SK-MEL-5 (cell line): ENCODE measurements at regions not wholly inside any gene's neighbourhood (a gene's known extent, or its start where the extent isn't known, plus 50 kb on each side); places are given as distances from the start of the nearest gene placed in this dataset.

Experiments
- DNase-seq: peaks from one replicate; pipeline ENCODE4 v3.0.0-alpha.2; 2016; ENCODE audit warnings: low read depth, low spot score
- in situ Hi-C: cut with HindIII; loops from 2 replicates; pipeline ENCODE4 v1.10.0; 2016; ENCODE audit warnings: low sequenced_read_pairs, high pct_unique_total_duplicates, low pct_unique_long_range_greater_than_20kb

DNA sequence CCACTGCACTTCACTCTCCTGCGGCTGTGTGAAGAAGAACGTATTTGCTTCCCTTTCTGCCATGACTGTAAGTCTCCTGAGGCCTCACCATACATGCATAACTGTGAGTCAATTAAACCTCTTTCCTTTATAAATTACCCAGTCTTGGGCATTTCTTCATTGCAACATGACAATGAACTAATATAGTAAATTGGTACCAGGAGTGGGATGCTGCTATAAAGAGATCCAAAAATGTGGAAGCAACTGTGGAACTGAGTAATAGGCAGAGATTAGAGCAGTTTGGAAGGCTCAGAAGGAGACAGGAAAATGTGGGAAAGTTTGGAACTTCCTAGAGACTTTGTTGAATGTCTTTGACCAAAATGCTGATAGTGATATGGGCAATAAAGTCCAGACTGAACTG is 1907.9 kb downstream of the MRPL39 start:
- DNase-seq, result no peak
- in situ Hi-C loops, result no loop called here

GRCh38 chr21:23698619-23699018 is 1908.7 kb downstream of the MRPL39 start:
- no peak for DNase-seq
- in situ Hi-C loops, result no loop called here

GRCh38 chr21:23695443-23695842 is 1911.8 kb downstream of the MRPL39 start:
- in situ Hi-C loops, result no loop called here

GRCh38 chr21:23694390-23694789 is 1912.9 kb downstream of the MRPL39 start:
- no peak for DNase-seq
- in situ Hi-C loops, result no loop called here

More at GRCh38 chr21:23695443-23695842, 1911.8 kb downstream of the MRPL39 start:
- no peak for DNase-seq

- in situ Hi-C loops, result no loop called here
- no peak for DNase-seq
Measured at GRCh38 chr21:23690316-23690715, 1917.0 kb downstream of the MRPL39 start.

- DNase-seq, result no peak
- in situ Hi-C loops, result no loop called here
Measured at GRCh38 chr21:23686737-23687523, 1920.4 kb downstream of the MRPL39 start.

GRCh38 chr21:23684431-23684830 is 1922.8 kb downstream of the MRPL39 start:
- in situ Hi-C loops, result no loop called here
- DNase-seq, result no peak

- DNase-seq, result no peak
- in situ Hi-C loops, result no loop called here
Measured at GRCh38 chr21:23664193-23664694, 1943.0 kb downstream of the MRPL39 start.

- in situ Hi-C loops, result no loop called here
- DNase-seq, result no peak
Measured at GRCh38 chr21:23660560-23660959, 1946.7 kb downstream of the MRPL39 start.

GRCh38 chr21:23644768-23645167 is 1962.5 kb downstream of the MRPL39 start:
- DNase-seq, result no peak
- in situ Hi-C loops, result no loop called here

GRCh38 chr21:23639721-23640120 is 1967.6 kb downstream of the MRPL39 start:
- in situ Hi-C loops, result no loop called here
- DNase-seq, result no peak

- in situ Hi-C loops, result no loop called here
- DNase-seq, result no peak
Measured at GRCh38 chr21:23638131-23638695, 1969.1 kb downstream of the MRPL39 start.

DNA sequence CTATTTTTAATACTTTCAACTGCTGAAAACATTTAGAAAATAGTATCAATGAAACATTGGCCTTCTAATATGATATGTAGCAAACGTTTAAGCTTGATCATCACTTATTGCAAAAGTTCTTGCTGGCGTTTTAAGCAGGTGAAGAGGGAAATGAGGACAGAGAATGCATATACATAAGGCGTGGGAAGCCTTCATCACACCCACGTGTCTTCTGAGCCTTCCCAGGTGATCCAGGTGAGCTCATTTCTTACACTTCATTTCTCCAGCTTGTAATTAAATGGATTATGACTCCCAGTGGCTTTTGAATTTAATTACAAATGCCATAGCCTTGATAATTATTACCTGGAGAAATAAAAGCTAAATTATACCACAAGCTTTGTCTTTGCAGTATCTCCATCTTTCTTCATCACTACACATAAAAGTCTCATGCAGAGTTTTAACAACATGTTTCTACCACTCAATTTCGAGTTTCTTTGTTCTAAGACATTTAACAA is 1973.8 kb downstream of the MRPL39 start:
- in situ Hi-C loops, result no loop called here

DNA sequence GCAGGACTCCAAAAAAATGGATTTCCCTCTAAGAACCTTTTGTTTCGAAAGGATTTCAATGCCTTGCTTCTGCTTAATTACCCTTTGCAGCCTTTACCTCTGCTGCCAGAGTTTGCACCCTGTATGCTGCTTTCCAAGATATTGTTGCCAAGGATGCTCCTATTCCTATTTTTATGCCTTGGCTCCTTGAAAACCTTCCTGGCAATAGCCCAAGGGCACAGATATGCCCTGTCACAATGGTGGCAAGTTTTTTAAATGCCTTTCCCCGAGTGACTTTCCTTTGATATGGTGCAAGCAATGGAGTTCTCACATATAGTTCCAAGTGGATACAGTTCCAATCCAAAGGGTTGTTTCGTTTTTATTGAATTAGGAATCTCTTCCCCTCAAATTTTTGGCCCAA is 1983.0 kb downstream of the MRPL39 start:
- no peak for DNase-seq
- in situ Hi-C loops, result no loop called here

More for the DNA sequence above, 1973.8 kb downstream of the MRPL39 start:
- no peak for DNase-seq

DNA sequence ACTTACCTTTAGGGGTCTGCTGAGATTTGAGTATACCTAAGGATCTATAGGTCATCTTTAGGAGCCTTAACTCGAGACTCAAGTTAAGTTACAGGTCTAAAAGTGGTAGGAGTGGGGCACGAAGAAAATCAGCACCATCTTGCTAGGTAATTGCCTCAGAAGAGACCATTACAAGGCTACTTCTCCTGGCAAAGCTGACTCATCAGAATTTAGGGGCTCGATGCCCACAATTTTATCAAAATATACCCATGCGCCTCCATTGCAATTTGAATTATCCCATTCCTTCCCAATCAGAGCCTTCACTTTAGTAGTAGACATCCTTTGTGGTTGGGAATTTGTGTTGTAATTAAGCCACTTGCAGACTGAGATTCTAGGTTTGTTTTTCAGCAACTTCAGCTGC is 1994.3 kb downstream of the MRPL39 start:
- no peak for DNase-seq
- in situ Hi-C loops, result no loop called here

DNA sequence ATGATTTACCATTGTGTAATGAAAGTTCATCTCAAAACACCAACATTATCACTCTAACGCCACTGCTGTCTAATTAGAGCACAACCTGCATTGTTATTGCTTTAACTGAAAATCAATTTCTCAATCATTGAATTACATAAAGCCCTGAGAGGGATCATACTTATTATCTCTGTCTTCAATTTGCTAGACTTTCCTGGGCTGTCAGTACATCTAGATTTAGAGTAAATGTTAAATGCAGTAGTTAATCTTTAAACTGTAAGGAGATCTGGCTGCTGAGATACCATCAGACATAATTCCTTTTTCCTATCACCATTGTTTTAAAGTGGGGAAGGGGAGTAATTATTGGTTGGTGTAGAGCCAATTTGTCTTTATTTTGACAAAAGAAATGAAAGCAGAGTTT is 1995.1 kb downstream of the MRPL39 start:
- in situ Hi-C loops, result no loop called here
- no peak for DNase-seq

GRCh38 chr21:23607782-23608431 is 1999.4 kb downstream of the MRPL39 start:
- in situ Hi-C loops, result no loop called here
- no peak for DNase-seq

- in situ Hi-C loops, result no loop called here
- no peak for DNase-seq
Measured at GRCh38 chr21:23601549-23601948, 2005.7 kb downstream of the MRPL39 start.
